ENCODE measurements at regions not wholly inside any gene's neighbourhood (a gene's known extent, or its start where the extent isn't known, plus 50 kb on each side); places are given as distances from the start of the nearest gene placed in this dataset.

GRCh38 chr16:26816266-26816665 is 250.5 kb upstream of the C16orf82 start:
- Mint-ChIP-seq H3K27ac (no peak overlapping the region), H3K27me3 (peaks cover 4 to 14% of the 10 kb centered on the region in 2 donors), H3K9me3 (no peaks in the 10 kb centered on the region), H3K4me1 (no peaks in the 10 kb centered on the region), H3K4me3 (no peak overlapping the region), H3K36me3 (no peaks in the 10 kb centered on the region)
- Histone ChIP-seq H3K27ac (ENCODE audit: low read length) (no peak overlapping the region), H3K36me3 (ENCODE audit: control insufficient read depth in 2 of 2, extremely low read depth in 1 of 2, insufficient read depth in 1 of 2, low read length in 1 of 2) (no peaks in the 10 kb centered on the region), H3K27me3 (replicated peaks in 1 of 2; ENCODE audit: control insufficient read depth in 2 of 2, extremely low read depth in 1 of 2, insufficient read depth in 2 of 2, low read length in 1 of 2) (peaks cover 0 to 8% of the 10 kb centered on the region in 2 experiments), H3K4me3 (ENCODE audit: control insufficient read depth in 1 of 2, extremely low read depth in 1 of 2, low read length in 1 of 2) (no peak overlapping the region), H3K4me1 (ENCODE audit: control insufficient read depth in 1 of 2, extremely low read depth in 1 of 2, insufficient read depth in 2 of 2, low read length in 2 of 2) (no peaks in the 10 kb centered on the region), H3K9me3 (no peaks in the 10 kb centered on the region)
- POLR2A ChIA-PET, result no interaction called here
- no peak for ATAC-seq (replicated peaks in 1 of 4)
- 70% methylated on average over 6 of the region's 7 CpGs for WGBS (ENCODE audit: insufficient coverage)
- CTCF ChIA-PET, result interaction anchor here in 1 of 2 donors (0.7 kb wide), 1 partner anchor 1282 kb away, joined by 3 read pairs; no protein-coding TSS in a partner anchor
- DNase-seq, result no peak

GRCh38 chr16:26816885-26817571 is 249.7 kb upstream of the C16orf82 start:
- no peaks in the 10 kb centered on the region for H3K4me1 Mint-ChIP-seq
- ChIA-PET POLR2A (no interaction called here), CTCF (no interaction called here)
- no peak overlapping the region for H3K27ac Mint-ChIP-seq
- H3K36me3 Mint-ChIP-seq, result no peaks in the 10 kb centered on the region
- WGBS (ENCODE audit: insufficient coverage), result 69% methylated on average over 14 of the region's 21 CpGs
- H3K36me3 ChIP-seq (ENCODE audit: control insufficient read depth in 2 of 2, extremely low read depth in 1 of 2, insufficient read depth in 1 of 2, low read length in 1 of 2), result no peaks in the 10 kb centered on the region
- H3K4me3 ChIP-seq (ENCODE audit: control insufficient read depth in 1 of 2, extremely low read depth in 1 of 2, low read length in 1 of 2), result no peak overlapping the region
- no peaks in the 10 kb centered on the region for H3K9me3 Mint-ChIP-seq
- H3K27me3 Mint-ChIP-seq, result peaks cover 4 to 14% of the 10 kb centered on the region in 2 donors
- no peaks in the 10 kb centered on the region for H3K9me3 ChIP-seq
- no peak overlapping the region for H3K4me3 Mint-ChIP-seq
- H3K27ac ChIP-seq (ENCODE audit: low read length), result no peak overlapping the region
- H3K27me3 ChIP-seq (replicated peaks in 1 of 2; ENCODE audit: control insufficient read depth in 2 of 2, extremely low read depth in 1 of 2, insufficient read depth in 2 of 2, low read length in 1 of 2), result peaks cover 0 to 8% of the 10 kb centered on the region in 2 experiments
- no peak for DNase-seq
- no peak for ATAC-seq (replicated peaks in 1 of 4)
- H3K4me1 ChIP-seq (ENCODE audit: control insufficient read depth in 1 of 2, extremely low read depth in 1 of 2, insufficient read depth in 2 of 2, low read length in 2 of 2), result no peaks in the 10 kb centered on the region

DNA sequence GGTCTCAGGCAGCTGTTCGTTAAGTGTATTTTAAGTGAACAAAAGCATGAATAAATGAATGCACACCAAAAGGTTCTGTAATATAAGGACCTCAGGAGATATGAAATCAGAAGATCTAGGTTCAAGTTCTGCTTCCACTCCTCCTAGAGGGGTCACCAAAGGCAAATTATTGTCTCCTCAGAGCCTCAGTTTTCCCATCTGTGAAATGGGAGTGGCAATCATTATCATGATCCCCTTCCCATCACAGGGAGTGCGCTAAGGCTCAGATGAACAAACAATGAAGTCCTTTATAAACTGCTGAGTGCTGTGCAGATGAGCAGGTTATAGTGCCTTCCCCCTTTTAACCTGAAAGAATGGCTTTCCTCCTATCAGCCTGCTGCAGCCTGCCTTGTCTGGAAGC is 248.3 kb upstream of the C16orf82 start:
- ATAC-seq (replicated peaks in 1 of 4) (no peak), DNase-seq (no peak)
- no peaks in the 10 kb centered on the region for H3K36me3 ChIP-seq (ENCODE audit: control insufficient read depth in 2 of 2, extremely low read depth in 1 of 2, insufficient read depth in 1 of 2, low read length in 1 of 2)
- no peaks in the 10 kb centered on the region for H3K4me1 Mint-ChIP-seq
- ChIA-PET CTCF (no interaction called here), POLR2A (no interaction called here)
- H3K27me3 ChIP-seq (replicated peaks in 1 of 2; ENCODE audit: control insufficient read depth in 2 of 2, extremely low read depth in 1 of 2, insufficient read depth in 2 of 2, low read length in 1 of 2), result peaks cover 0 to 8% of the 10 kb centered on the region in 2 experiments
- no peaks in the 10 kb centered on the region for H3K9me3 ChIP-seq
- H3K4me1 ChIP-seq (ENCODE audit: control insufficient read depth in 1 of 2, extremely low read depth in 1 of 2, insufficient read depth in 2 of 2, low read length in 2 of 2), result no peaks in the 10 kb centered on the region
- no peaks in the 10 kb centered on the region for H3K36me3 Mint-ChIP-seq
- H3K27me3 Mint-ChIP-seq, result peaks cover 4 to 14% of the 10 kb centered on the region in 2 donors
- no CpG with 5 or more reads among the region's 2 CpGs for WGBS (ENCODE audit: insufficient coverage)
- H3K4me3 ChIP-seq (ENCODE audit: control insufficient read depth in 1 of 2, extremely low read depth in 1 of 2, low read length in 1 of 2), result no peak overlapping the region
- no peak overlapping the region for H3K27ac ChIP-seq (ENCODE audit: low read length)
- no peak overlapping the region for H3K4me3 Mint-ChIP-seq
- no peak overlapping the region for H3K27ac Mint-ChIP-seq
- no peaks in the 10 kb centered on the region for H3K9me3 Mint-ChIP-seq

DNA sequence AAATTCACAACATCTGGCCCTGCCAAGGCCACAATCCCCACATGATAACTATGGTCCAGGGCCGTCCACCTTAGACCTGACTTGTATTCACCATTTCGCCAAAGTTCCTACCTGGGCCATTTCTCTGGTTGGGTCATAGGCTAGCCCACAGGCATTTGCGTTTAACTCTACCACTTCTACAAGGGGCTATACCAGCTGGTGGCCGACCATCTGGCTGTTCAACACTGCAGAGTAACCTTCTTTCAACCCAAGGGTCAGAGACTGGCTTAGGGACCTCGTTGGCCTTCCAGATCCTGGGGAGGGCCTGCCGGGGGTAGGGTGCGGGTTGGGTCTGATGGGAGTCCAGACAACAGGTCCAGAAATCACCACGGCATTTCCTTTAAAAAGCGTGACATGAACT is 242.3 kb upstream of the C16orf82 start:
- WGBS (ENCODE audit: insufficient coverage), result 88% methylated on average over 9 of the region's 9 CpGs
- Mint-ChIP-seq H3K27ac (no peak overlapping the region), H3K4me1 (no peaks in the 10 kb centered on the region), H3K27me3 (peaks cover 26 to 29% of the 10 kb centered on the region in 2 donors), H3K4me3 (no peak overlapping the region), H3K36me3 (no peaks in the 10 kb centered on the region), H3K9me3 (no peaks in the 10 kb centered on the region)
- Histone ChIP-seq H3K4me3 (ENCODE audit: control insufficient read depth in 1 of 2, extremely low read depth in 1 of 2, low read length in 1 of 2) (no peak overlapping the region), H3K27ac (ENCODE audit: low read length) (no peak overlapping the region), H3K27me3 (replicated peaks in 1 of 2; ENCODE audit: control insufficient read depth in 2 of 2, extremely low read depth in 1 of 2, insufficient read depth in 2 of 2, low read length in 1 of 2) (peaks cover 0 to 13% of the 10 kb centered on the region in 2 experiments), H3K9me3 (no peaks in the 10 kb centered on the region), H3K4me1 (ENCODE audit: control insufficient read depth in 1 of 2, extremely low read depth in 1 of 2, insufficient read depth in 2 of 2, low read length in 2 of 2) (no peaks in the 10 kb centered on the region), H3K36me3 (ENCODE audit: control insufficient read depth in 2 of 2, extremely low read depth in 1 of 2, insufficient read depth in 1 of 2, low read length in 1 of 2) (no peaks in the 10 kb centered on the region)
- ChIA-PET POLR2A (no interaction called here), CTCF (no interaction called here)
- DNase-seq, result no peak
- no peak for ATAC-seq (replicated peaks in 1 of 4)

GRCh38 chr16:26826500-26826899 is 240.2 kb upstream of the C16orf82 start:
- POLR2A ChIA-PET, result no interaction called here
- H3K4me1 Mint-ChIP-seq, result no peaks in the 10 kb centered on the region

GRCh38 chr16:26827386-26827785 is 239.3 kb upstream of the C16orf82 start:
- DNase-seq (no peak), ATAC-seq (replicated peaks in 1 of 4) (no peak)
- no peak overlapping the region for H3K27ac ChIP-seq (ENCODE audit: low read length)
- Mint-ChIP-seq H3K9me3 (peaks cover 0 to 2% (median 0%) of the 10 kb centered on the region in 3 donors), H3K27me3 (peaks cover 32 to 35% of the 10 kb centered on the region in 2 donors), H3K36me3 (no peaks in the 10 kb centered on the region), H3K27ac (no peak overlapping the region), H3K4me1 (no peaks in the 10 kb centered on the region), H3K4me3 (no peak overlapping the region)
- no peaks in the 10 kb centered on the region for H3K4me1 ChIP-seq (ENCODE audit: control insufficient read depth in 1 of 2, extremely low read depth in 1 of 2, insufficient read depth in 2 of 2, low read length in 2 of 2)
- H3K27me3 ChIP-seq (replicated peaks in 1 of 2; ENCODE audit: control insufficient read depth in 2 of 2, extremely low read depth in 1 of 2, insufficient read depth in 2 of 2, low read length in 1 of 2), result peaks cover 0 to 14% of the 10 kb centered on the region in 2 experiments
- ChIA-PET CTCF (no interaction called here), POLR2A (no interaction called here)
- 100% methylated on average over 2 of the region's 4 CpGs for WGBS (ENCODE audit: insufficient coverage)
- no peak overlapping the region for H3K4me3 ChIP-seq (ENCODE audit: control insufficient read depth in 1 of 2, extremely low read depth in 1 of 2, low read length in 1 of 2)
- H3K9me3 ChIP-seq, result no peaks in the 10 kb centered on the region
- H3K36me3 ChIP-seq (ENCODE audit: control insufficient read depth in 2 of 2, extremely low read depth in 1 of 2, insufficient read depth in 1 of 2, low read length in 1 of 2), result no peaks in the 10 kb centered on the region

More at GRCh38 chr16:26826500-26826899, 240.2 kb upstream of the C16orf82 start:
- H3K9me3 Mint-ChIP-seq, result no peaks in the 10 kb centered on the region
- Histone ChIP-seq H3K27ac (ENCODE audit: low read length) (no peak overlapping the region), H3K9me3 (no peaks in the 10 kb centered on the region), H3K4me1 (ENCODE audit: control insufficient read depth in 1 of 2, extremely low read depth in 1 of 2, insufficient read depth in 2 of 2, low read length in 2 of 2) (no peaks in the 10 kb centered on the region), H3K36me3 (ENCODE audit: control insufficient read depth in 2 of 2, extremely low read depth in 1 of 2, insufficient read depth in 1 of 2, low read length in 1 of 2) (no peaks in the 10 kb centered on the region), H3K4me3 (ENCODE audit: control insufficient read depth in 1 of 2, extremely low read depth in 1 of 2, low read length in 1 of 2) (no peak overlapping the region), H3K27me3 (replicated peaks in 1 of 2; ENCODE audit: control insufficient read depth in 2 of 2, extremely low read depth in 1 of 2, insufficient read depth in 2 of 2, low read length in 1 of 2) (peaks cover 0 to 14% of the 10 kb centered on the region in 2 experiments)
- no peaks in the 10 kb centered on the region for H3K36me3 Mint-ChIP-seq
- ATAC-seq (replicated peaks in 1 of 4) (no peak), DNase-seq (no peak)
- WGBS (ENCODE audit: insufficient coverage), result 82% methylated on average over 3 of the region's 4 CpGs
- CTCF ChIA-PET, result no interaction called here
- no peak overlapping the region for H3K4me3 Mint-ChIP-seq
- no peak overlapping the region for H3K27ac Mint-ChIP-seq
- peaks cover 30 to 34% of the 10 kb centered on the region in 2 donors for H3K27me3 Mint-ChIP-seq
